Amygdala (tissue), 56 donors: ENCODE measurements at regions not wholly inside any gene's neighbourhood (a gene's known extent, or its start where the extent isn't known, plus 50 kb on each side); places are given as distances from the start of the nearest gene placed in this dataset.

Experiments used
- DNase-seq, 56 donors: peaks; one replicate each; lab custom pipeline; 2025; lab: John Stamatoyannopoulos, UW

DNA sequence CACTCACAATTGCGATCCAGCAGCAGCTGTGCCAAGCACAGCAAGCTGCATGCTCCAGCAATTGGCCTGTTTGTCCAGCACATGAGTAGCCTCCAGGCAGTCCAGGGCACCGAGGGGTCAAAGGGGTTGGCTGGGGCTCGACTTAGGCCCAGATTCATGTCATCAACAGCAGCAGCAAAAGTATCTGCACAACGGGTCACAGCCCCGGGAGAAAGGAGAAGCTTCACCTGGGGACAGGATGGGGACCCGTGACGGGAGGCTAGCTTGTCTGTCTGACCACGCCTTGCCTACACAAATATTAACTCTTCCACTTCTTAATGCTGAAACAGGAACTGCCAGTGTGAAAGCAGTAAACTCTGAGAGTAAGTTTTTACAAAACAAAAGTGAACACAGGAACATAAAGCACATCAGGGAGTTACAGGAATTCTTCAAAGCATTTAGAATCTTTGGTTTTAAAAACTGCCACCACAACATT is 191.2 kb downstream of the PIK3R1 start:
- peak in 1 of 56 donors; percentile 1 for DNase-seq

DNA sequence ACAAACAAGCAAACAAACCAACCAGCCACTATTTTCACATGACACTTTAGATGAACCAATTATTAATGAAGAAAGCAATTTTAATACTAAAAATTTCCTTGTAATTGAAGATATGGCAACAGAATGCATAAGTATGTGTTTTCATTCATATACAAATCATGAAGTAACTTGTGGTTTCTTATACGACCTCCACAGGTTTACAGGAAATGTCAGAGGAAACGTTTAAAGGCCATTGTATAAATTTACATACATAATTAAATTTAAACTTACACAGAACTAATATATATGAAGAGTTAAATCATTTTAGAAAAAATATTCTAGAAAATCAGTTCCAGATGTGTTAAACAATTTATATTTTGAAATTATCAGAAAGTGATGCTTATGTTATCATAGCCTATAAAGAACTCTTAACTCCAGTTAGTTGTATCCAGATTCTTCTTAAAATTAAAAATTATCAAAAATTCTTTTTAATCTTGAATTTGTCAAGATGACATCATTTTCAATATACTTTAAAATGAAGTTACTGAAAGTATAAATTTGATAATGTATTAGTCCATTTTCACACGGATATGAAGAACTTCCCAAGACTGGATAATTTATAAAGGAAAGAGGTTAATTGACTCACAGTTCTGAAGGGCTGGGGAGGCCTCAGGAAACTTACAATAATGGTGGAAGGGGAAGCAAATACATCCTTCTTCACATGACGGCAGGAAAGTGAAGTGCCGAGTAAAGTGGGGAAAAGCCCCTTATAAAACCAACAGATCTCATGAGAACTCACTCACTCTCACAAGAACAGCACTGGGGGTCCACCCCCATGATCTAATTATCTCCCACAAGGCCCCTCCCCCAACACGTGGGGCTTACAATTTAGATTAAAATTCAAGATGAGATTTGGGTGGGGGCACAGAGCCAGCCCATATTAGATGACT is 192.0 kb downstream of the PIK3R1 start:
- no peak for DNase-seq

DNA sequence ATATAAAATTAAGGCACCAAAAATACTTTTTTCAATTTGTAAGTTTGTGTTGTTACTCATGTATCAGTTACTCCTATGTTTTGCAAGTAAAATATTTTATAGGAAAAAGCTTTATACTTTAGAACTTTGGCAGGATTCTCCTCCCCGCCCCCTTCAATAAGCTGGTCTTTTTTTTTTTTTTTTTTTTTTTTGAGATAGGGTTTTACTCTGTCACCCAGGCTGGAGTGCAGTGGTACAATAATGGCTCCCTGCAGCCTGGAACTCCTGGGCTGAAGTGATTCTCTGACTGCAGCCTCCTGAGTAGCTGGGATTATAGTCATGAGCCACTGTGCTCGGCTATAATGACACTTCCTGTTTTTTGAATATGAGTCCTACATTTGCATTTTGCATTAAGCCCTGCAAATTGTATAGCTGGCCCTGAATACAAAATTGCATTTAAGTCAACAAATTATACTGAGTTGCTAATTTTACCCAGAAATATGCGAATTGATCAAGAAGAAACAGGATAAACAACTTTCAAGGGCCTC is 192.9 kb downstream of the PIK3R1 start:
- no peak for DNase-seq

DNA sequence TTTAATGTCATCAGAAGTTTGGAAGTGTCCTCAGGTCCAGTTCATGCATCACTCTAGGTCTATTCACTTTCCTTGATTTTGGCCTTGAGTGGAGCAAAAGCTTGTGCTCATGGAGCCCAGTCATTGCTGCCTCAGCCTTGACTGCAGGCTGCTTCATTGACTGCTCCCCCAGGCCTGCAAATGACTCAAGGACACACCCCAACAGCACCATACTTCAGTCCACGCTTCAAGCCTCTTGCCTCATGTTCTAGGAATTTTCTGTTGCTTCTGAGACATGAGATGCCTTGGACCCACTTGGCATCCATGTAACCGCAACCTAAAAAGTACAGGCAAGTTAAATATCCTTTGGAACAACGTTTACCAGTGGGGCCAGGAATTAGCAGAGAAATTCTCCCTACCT is 193.7 kb downstream of the PIK3R1 start:
- no peak for DNase-seq

DNA sequence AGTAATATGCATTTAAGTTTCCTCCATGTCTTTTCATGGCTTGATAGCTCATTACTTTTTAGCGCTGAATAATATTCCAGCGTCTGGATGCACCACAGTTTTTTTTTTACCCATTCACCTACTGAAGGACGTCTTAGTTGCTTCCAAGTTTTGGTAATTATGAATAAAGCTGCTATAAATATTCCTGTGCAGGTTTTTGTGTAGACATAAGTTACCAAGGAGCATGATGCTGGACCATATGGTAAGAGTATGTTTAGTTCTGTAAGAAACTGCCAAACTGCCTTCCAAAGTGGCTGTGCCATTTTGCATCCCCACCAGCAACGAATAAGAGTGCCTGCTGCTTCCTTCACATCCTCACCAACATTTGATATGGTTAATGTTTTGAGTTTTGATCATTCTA is 195.6 kb downstream of the PIK3R1 start:
- no peak for DNase-seq

DNA sequence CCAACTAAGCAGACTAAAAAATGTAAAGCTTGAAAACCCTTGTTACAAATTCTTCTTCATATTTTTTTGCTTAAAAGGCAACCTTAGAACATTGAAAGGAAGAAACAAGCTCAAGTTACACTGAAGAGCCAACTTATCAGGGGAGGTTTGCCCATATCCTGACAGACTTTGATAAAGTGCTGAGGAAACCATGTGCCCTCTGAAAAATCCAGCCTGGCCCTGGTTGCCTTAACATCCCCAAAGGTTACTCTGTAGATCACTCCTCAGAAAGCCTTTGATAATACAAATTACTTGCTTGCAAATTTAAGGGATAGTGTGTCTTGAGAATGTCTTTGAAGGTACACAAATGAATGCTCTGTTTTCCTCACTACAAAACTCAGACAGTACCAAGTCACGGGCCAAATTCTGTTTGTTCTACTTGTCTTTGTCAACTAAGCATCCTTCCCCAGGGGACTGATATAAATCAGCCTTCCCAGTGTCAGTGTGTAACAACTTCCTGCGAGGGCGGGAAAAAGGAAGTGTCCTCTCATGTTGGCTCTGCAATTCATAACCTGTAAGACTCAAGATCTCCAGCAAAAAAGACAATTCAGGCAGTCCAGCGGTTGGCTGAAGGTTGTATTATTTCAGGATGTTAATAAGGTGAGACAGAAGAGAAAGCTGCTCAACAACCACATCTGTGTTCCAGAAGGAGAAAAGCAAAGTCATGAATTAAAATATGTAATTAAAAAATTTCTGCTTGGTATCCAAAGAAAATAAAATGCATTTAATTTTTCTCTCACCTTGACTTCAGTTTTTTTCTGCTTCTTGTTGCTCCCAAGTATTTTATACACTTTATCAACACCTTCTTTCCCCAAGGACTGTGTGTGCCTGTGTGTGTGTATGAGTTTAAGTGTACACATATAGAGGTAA is 199.9 kb downstream of the PIK3R1 start:
- DNase-seq: no peak

DNA sequence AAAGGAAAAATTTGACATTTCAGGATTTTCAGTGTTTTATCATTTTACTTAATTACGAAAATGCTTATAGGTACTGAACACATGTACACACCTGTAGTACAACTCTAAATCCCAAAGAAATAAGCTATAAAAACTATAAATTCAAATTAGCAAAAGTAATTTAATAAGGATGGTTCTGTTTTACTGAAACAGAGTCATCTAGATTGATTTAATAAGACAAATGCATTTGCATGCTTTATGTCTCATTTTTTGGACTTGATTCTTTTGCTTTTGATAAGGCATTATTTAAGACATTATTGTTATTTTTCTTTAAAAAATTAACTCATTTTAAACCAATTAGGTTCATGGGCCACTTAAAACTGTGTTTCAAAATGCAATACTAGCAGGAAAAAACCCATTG is 201.2 kb downstream of the PIK3R1 start:
- DNase-seq: no peak

DNA sequence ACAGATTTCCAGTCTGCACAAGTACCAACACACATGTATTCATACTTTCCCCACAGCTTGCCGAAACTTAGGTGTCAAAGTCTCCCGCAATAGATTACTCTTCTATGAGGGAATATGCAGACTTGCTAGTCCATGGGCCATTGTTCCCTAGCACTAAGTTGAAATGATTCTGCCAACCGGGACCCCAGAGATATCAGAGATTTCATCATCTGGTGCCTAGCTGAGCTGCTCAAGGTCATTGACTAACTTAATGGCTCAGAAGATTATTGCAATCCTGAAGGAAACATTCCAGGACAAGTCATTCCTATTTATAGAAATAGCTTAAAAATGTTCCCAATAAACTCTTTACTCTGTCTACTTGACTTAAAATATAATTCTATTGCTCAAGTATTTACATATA is 202.6 kb downstream of the PIK3R1 start:
- no peak for DNase-seq

DNA sequence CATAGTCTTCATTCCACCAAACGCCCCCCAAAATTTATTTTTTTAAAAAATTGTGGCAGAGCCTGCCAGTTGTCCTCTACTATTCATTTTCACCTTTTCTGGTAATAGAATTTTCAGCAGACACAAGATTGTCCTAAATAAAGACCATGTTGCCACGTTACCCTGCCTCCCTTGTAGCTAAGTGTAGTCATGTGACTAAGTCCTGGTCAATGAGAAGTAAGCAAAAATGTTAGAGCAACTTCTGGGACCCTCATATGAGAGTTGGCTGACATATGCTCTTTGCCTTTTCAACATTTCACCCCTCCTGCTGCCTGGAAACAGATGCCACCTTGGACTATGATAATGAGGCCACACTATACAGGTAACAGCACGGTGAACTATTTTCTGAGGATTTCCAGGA is 203.1 kb downstream of the PIK3R1 start:
- no peak for DNase-seq

DNA sequence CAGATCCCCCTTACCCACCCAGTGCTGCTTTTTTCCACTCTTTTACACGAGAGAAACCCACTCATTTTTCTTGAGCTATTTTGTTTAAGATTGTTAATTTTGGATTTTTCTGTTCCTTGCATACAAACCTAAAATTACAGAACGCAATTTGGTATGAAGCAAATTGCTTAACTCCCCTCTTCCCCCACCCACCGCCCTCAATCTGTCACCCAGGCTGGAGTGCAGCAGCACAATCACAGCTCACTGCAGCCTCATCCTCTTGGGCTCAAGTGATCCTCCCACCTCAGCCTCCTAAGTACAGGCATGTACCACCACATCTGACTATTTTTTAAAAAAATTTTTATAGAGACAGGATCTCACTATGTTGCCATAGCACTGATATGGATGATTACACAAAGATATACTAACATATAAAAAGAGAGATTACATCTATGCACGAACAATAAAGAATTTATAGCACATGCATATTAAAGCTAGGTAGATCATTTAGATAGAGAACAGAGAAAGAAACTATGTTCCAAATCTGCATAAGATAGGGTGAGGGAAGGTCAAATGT is 203.6 kb downstream of the PIK3R1 start:
- no peak for DNase-seq

DNA sequence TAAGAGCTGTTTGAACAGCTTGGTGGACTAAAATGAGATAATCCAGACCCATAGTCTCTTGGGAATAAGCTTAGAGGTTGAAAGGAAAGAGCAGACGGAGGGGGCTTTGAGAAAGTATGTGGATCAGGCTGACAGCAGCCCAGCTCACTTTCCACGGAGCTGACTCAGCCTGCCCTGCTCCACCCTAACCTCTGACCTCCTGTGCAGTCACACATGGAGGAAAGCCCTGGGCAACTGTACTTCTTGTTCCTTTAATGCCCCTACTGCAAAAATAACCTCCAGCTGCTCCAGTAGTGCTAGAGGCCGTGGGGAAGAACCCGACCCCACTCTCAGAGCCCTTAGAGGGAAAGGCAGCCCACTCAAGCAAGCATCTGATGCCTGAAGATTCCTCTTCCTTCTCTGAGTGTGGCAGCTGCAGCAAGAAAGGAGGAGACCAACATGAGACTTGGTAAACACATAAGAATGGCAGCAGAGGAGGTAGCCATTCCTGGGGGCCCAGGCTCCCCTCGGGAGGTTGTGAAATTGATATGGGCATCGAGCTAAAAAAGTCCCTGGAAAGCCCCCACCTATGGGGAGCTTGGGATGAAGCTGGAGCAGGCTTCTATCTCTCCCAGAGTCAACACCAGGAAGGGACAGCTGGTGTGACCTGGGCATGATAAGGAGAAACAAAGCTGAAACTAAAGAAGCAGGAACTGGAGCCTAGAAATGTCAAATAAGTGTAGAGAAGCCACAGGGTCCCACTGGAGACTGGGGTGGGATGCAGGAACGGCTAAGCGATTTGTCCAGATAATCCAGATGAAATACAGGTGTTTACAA is 204.3 kb downstream of the PIK3R1 start:
- no peak for DNase-seq

DNA sequence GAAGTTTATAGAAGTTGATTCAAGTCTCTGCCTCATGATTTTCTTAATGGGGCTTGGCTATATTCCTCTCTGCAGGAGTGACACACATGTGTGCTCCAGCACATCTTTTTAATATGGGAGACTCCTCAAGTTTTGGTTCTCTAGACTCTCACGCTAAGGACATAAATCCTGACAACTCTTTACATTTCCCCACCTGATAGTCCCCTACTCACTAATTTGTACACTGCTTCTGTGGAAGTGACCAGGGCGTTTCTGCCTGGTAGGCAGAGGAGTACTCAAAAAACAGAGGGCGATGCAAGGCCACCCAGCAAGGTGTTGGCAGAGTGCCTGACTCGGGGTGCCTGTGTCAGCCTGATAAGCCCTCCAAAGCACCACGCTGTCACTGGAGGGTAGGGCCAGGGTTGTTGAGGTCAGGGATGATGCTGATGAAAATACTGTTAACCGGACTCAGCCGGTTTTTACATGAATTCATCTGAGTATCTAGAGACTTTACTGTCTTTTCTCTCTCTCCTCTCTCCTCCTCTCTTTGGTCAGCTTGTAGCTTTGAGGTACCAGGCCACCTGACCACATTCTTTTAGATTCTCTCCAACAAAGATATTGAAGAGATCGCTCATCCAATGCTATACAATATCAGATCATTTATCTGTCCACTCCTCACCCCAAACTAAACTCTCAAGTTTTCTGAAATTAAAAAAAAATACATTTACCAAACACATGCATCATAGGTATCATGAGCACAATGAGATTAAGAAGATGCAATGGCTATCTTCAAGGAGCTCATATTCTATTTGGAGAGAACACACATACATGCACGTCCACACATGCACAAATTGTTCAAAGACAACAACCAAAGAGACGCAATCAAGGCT is 205.2 kb downstream of the PIK3R1 start:
- DNase-seq: no peak

DNA sequence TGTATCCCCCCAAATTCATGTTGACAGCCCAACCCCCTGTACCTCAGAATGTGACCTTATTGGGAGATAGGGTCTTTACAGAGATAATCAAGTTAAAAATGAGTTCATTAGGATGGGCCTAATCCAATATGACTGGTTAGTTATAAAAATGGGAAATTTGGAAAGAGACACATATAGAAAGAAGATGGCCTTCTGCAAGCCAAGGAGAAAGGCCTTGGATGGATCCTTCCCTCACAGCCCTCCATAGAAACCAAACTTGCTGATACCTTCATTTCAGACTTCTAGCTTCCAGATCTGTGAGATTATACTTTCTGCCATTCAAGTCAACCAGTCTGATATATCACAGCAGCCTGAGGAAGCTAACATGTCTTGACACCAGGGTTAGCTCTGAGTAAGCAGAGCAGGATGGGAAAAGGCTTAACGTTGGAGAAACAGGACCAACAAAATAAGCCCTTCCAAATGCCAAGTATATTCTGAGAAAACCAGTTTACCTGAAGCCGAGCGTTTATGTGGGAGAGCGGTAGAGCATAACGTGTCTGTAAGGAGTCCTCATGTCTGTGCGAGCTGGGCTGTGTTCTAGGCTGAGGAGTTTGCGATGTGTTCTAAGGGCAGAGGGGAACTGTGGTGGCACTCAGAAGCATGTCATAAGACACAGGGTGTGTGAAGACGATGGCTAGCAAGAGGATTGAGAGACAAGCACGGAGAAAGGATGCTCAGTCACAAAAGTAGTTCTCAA is 206.1 kb downstream of the PIK3R1 start:
- DNase-seq: no peak

DNA sequence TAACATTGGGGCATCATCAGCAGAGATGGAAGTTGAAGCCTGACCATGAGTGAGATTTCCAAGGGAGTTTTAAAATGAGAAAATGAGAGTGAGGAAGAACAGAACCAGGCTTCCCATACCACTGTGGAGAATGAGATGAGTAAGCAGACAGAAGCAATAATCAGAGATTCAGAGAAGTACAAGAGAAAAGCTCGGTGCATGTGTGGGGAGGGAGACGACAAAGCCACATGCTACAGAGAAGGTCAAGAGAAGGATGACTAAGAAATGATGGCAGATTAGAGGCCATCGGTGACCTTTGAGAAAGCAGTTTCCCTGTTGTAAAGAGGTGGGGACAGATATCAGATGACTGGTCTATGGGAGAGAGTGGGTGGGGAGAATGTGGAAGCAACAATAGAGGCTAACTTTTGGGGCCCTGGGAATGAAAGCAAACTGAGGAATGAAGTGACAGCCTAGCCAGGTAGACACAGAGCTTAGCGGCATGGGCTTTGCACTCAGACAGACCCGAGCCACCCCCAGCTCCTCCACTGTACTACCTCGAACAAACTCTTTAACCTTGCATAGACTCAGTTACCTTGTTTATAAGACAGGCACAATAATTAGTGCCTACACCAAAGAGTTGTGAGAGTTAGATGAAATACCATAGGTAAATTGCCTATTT is 207.7 kb downstream of the PIK3R1 start:
- DNase-seq: no peak

DNA sequence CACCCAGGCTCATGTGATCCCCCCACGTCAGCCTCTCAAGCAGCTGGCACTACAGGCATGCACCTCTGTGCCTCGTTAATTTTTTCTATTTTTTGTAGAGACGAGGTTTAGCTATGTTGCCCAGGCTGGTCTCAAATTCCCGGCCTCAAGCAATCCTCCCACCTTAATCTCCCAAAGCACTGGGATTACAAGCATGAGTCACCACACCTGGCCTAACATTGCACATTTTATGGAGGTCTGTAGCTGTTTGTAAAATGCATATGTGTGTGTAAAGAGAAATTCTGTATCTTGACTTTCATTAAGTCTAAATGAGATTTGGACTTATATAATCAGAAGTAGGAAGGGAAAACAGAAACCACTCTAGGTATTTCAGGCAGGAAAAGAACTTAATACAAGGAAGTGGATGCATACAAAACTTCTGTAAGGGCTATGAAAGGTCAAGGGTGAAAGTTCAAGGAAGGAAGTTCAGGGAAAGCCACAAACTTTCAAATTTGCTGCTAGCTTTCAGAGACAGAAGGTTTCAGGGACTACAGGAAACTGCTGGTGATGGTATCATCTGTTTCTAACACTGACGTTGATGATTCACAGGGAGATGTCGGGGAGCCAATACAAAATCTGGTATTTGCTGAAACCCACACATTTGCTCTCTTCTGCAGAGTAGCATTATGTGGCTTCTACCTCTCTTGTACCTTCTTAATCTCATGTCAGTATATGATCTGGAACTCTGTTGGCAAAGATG is 209.4 kb downstream of the PIK3R1 start:
- no peak for DNase-seq

DNA sequence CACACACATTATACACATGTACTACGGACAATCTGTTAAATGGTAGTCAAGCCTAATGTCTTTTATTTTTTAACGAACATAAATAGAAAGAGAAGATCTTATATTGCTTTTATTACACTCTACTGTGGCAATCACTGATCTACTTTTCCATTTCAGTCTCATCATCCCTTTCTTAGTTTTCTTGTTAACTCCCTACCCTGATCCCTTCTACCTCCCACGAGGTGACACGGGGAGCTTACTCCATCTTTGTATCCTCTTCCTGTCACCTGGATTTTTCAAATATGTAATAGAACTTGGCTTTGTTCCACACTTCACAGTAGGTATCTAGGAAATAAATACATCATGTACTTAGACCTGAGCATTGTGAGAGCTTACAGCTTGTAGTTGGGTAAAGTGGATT is 211.0 kb downstream of the PIK3R1 start:
- no peak for DNase-seq

DNA sequence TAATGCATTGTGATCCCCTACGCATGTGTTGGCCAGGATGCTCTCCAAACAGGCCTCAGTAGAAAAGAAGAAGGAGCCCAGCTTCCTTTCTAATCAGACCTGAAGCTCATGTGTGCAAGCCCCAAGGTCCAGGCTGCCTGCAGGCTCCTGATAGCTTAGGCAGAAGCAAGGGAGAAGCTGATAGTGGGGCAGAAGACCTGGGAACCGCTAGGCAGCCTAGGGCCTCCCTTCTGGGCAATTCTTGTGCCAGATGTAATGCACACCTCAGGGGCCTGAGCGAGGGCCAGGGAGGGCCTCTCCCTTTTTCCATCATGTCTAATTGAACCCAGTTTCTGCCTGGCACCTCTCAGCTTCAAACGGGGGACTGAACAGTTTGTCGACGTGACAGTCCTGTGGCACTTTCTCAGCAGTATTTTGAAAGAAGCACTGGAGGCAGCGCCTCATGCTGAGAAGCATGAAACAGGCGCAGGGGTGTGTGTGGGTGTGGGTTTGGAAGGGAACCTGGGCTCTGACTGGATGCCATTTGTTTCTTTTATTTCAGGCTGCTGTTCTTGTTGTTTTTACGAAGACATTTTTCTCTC is 212.8 kb downstream of the PIK3R1 start:
- DNase-seq: peak in 9 of 56 donors; percentile 2 to 18 (median 6)
